NB4 (cell line): ENCODE measurements at regions not wholly inside any gene's neighbourhood (a gene's known extent, or its start where the extent isn't known, plus 50 kb on each side); places are given as distances from the start of the nearest gene placed in this dataset.

Experiments used
- DNase-seq: peaks from one replicate; pipeline ENCODE4 v3.0.0; 2010; ENCODE audit warnings: low read depth
- H3K4me3 ChIP-seq: one replicate; pipeline ENCODE4 v1.5.1; 2011; ENCODE audit warnings: mild to moderate bottlenecking, low read depth, low read length, moderate library complexity
- CTCF ChIP-seq: IDR thresholded peaks from one replicate; pipeline ENCODE4 v1.5.1; 2012; ENCODE audit warnings: low read depth, low read length
- MAX ChIP-seq: IDR thresholded peaks from 2 replicates; pipeline ENCODE4 v1.6.1; 2011; ENCODE audit warnings: low read depth, low read length
- MYC ChIP-seq: IDR thresholded peaks from 2 replicates; pipeline ENCODE4 v1.6.1; 2011; ENCODE audit warnings: low read depth, low read length
- POLR2A ChIP-seq: IDR thresholded peaks from 2 replicates; pipeline ENCODE4 v1.6.1; 2011; ENCODE audit warnings: mild to moderate bottlenecking; ENCODE audit not compliant: insufficient read length; ENCODE audit errors: extremely low read depth

GRCh38 chr21:25243808-25244207, 363.5 kb downstream of the MRPL39 start:
- H3K4me3 ChIP-seq: no peak overlapping the region
- DNase-seq: no peak
- TF ChIP-seq CTCF: no peak
- no peak for TF ChIP-seq POLR2A
- TF ChIP-seq MAX: no peak
- no peak for TF ChIP-seq MYC

GRCh38 chr21:25240974-25241373, 366.3 kb downstream of the MRPL39 start:
- TF ChIP-seq MYC (no peak), CTCF (no peak), MAX (no peak), POLR2A (no peak)
- no peak for DNase-seq
- H3K4me3 ChIP-seq: no peak overlapping the region

- DNase-seq: no peak
- H3K4me3 ChIP-seq: no peak overlapping the region
- TF ChIP-seq MAX (no peak), CTCF (no peak), POLR2A (no peak), MYC (no peak)
Measured at GRCh38 chr21:25234857-25235801, 372.2 kb downstream of the MRPL39 start.

GRCh38 chr21:25220954-25221353, 386.3 kb downstream of the MRPL39 start:
- H3K4me3 ChIP-seq: no peak overlapping the region
- DNase-seq: no peak
- TF ChIP-seq CTCF: no peak
- TF ChIP-seq POLR2A: no peak
- TF ChIP-seq MYC: no peak

GRCh38 chr21:25220169-25220568, 387.1 kb downstream of the MRPL39 start:
- H3K4me3 ChIP-seq: no peak overlapping the region
- no peak for DNase-seq
- no peak for TF ChIP-seq CTCF
- TF ChIP-seq MAX: no peak
- TF ChIP-seq POLR2A: no peak
- TF ChIP-seq MYC: no peak
